HG03575 (cell line): ENCODE measurements at regions not wholly inside any gene's neighbourhood (a gene's known extent, or its start where the extent isn't known, plus 50 kb on each side); places are given as distances from the start of the nearest gene placed in this dataset.

ENCODE experiments used
- ATAC-seq: cut with Tn5 transposase; IDR thresholded peaks from one replicate; pipeline ENCODE4 v1.9.1; 2021; ENCODE audit not compliant: unreplicated experiment, insufficient number of reproducible peaks, low FRiP score; ENCODE audit errors: extremely low read depth

DNA sequence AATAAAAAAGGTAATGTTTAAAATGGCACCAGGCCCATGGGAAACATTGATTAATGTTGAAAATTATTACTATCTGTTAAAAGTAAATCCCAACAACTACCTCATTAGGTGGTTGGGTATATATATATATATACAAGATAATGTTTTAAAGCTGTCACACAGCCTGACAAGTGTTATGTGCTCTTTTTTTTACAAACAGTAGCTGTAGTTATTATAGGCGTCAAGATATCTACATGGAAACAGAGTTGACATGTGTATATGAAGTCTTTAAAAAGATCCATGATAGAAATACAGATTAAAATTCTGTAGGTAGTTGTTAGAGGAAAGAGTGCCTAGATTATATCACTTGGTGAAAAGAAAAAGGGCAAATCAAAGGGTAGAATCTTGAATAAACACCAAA, 279.9 kb downstream of the SLITRK6 start:
- ATAC-seq, result no peak

DNA sequence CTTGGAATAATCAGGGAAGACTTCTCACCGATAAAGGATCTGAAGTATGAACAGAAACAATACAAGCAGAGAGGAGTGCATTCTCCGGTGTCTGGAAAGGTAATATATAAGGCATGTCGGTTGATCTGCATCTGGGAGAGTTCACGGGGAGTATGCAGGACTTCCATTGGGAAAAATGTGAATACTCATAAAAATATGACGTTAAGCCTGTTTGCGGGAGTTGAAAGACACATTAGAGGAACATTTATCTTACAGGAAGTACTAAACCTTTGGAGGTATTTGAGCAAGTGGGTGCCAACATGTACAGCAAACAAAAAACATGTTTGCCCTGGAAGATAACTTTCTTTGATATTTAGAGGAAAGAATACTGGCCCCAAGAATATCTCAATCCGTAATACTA, 286.8 kb downstream of the SLITRK6 start:
- no peak for ATAC-seq

GRCh38 chr13:85509512-85509911, 289.7 kb downstream of the SLITRK6 start:
- ATAC-seq, result no peak

DNA sequence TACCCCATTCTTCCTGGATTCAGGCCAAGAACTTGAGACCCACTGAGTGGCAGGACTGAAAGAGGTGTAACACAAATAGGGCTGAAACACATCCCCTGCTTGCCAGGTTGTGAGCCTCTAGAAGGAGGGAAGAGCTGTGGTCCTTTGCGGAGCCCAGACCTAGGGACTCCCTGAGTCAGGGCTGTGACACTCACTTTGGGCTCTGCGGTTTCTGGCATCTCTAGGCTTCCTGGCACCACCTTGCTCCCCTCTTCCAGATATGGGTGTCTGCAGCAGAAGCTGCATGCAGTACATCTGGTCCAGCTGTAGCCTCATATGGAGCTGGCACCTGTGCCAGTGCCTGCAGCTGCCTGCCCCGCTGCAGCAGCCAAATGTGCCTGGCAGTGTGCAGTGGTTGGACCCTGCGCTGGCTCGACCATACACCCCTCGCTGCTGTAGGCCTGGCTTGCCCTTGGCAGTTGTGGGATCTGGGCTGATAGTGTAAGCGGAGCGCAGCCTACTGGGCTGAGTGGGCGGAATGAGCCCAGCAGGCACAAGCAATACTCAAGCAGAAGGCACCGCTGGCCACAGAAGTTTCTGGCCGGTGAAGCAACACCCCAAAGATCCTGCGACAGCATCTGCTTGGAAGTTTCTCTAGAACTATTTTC, 290.4 kb downstream of the SLITRK6 start:
- no peak for ATAC-seq

DNA sequence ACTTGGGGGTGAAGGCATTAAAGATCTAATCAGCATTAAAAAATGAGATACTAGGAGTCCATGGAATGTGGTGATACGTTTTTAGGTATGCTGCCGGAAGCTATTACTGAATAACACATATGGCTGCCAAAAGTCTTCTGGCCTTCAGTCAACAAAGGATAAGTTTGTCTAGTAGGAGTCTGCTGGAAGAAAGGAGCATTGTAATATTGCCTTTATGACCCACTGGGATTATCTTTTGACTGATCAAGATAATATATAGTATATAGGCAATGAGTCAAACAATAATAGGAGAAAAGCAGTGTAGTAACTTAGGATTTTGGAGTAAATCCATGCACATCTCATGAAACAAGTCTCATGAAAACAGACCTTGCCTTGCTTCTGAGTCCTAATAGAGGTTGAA, 295.4 kb downstream of the SLITRK6 start:
- no peak for ATAC-seq

GRCh38 chr13:85501616-85502015, 297.6 kb downstream of the SLITRK6 start:
- ATAC-seq, result no peak

GRCh38 chr13:85500696-85501256, 298.4 kb downstream of the SLITRK6 start:
- no peak for ATAC-seq

DNA sequence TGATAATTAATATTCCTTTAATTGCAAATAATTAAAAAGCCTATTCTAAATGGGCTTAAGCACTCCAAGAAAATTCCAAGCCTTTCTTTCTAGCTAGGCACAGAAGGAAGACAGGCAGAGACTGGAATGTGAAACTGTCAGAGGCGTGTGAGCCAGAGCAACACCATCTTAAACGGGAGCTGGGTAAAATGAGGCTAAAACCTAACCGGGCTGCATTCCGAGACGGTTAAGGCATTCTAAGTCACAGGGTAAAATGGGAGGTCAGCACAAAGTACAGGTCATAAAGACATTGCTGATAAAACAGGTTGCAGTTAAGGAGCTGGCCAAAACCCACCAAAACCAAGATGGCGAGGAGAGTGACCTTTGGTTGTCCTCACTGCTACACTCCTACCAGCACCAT, 300.4 kb downstream of the SLITRK6 start:
- ATAC-seq, result no peak

DNA sequence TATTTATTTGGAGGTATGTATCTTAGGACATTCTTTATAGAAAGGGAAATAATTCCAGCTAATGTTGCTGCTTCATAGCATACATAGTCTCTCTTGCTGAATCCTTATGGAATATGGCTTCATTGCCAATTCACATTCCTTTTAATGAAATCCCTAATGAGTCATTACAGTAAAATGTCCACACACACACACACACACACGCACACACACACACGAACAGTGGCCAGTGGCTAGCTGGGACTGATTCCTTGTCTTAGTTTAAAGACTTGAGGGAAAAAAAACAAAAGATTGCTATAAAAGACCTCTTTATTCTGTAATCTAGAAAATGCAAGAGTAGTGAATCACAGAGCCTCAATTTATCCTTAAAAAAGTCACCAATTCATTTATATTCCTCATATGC, 301.6 kb downstream of the SLITRK6 start:
- ATAC-seq, result no peak

GRCh38 chr13:85492283-85492682, 306.9 kb downstream of the SLITRK6 start:
- ATAC-seq, result no peak

- ATAC-seq, result no peak
These were observed 312.6 kb downstream of the SLITRK6 start for GRCh38 chr13:85486663-85487062.

DNA sequence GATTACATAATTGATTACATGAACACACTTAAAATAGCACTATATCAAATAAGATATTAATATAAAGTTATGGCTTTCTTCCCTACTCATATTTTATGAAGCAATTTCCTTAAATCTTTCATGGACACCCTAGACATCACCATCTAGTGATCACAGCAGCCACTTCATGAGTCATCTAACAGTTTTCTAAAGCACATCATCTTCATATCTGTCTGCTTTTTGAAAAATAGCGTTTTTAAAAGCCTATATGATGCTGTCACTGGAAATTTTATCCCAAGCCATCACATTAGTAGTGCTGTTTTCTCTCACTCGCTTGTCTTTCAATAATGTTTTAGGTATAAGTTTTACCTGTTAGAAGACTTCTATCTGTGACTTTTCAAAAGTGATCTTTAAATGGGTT, 326.1 kb downstream of the SLITRK6 start:
- no peak for ATAC-seq

GRCh38 chr13:85469320-85469719, 329.9 kb downstream of the SLITRK6 start:
- ATAC-seq, result no peak

DNA sequence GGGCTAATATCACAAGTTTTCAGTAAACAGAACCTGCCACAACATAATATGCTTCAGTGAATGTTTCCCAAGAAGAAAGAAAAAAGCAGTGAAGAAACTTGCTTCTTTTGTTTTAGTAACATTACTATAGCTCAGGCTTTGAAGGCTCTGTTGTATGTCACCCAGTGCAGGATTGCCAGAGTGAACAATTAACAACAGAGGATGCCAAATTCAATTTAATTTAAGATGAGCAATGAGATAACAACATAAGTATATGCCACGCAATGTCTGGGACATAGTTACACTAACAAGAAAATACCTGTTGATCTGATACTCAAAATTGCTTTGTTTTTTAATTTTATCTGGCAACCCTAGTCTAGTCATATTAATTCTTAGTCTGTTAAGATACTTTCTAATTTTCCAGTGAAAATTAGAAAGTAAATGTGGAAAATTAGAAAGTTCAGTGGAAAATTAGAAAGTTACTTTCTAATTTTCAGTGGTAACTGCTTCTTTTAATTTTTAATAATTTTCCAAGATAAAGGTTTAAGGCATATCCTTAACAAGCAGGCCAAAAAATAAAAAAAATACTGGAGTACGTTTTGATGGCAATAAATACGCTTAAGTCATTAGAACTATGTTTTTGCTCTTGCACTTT, 336.3 kb downstream of the SLITRK6 start:
- ATAC-seq, result no peak

DNA sequence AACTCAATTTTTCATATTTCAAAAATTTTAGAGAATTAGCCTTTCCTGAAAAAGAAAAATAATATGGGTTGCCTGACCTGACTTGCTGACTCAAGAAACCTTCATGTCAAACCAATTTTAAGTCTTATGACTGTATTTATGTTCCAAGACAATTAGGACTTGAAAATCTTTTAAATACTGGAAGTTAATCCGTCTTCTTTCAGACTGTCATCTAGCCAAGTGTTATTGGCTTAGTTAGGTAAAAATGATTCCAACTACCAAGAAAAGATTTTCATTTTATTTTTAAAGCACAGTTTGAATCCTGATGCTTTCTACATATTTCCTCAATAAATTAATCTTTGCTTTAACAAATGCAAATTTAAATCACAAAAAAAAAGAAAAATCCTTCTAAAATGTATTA, 337.6 kb downstream of the SLITRK6 start:
- ATAC-seq, result no peak

DNA sequence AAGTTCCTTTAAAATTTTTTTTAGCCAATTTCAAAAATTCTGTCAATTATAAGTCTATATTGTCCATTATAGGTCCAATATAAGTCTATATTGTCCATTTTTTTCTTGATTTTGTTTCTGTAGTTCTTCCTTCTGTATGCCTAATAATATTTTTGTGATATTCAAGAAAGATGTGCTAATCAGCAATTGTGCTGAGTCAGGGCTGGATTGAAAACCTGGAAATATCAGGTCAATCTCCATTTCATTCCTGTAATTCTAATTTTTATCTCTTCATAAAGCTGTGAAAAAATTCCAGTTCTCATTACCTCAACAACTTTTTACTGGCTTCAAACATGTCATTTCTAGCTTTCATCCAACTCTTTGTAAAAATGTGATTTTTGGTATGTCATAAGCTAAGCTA, 353.7 kb downstream of the SLITRK6 start:
- no peak for ATAC-seq

DNA sequence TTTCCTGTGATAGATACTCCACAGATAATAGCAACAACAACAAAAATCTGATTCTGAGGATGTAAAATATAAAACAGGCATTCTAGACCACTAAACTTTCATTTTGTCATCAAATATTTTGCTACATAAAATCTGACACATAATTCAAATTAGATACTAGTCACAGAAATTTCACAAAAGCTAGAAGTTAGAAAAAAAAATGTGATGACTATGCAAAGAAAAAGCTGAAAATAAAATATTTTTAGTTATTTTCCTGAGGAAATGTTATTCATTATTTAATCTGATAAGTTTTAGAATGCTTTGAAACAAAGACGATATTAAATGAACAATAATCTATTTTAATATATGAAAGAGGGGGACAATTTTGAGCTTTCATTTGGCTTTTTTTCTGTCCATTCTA, 357.2 kb downstream of the SLITRK6 start:
- no peak for ATAC-seq

DNA sequence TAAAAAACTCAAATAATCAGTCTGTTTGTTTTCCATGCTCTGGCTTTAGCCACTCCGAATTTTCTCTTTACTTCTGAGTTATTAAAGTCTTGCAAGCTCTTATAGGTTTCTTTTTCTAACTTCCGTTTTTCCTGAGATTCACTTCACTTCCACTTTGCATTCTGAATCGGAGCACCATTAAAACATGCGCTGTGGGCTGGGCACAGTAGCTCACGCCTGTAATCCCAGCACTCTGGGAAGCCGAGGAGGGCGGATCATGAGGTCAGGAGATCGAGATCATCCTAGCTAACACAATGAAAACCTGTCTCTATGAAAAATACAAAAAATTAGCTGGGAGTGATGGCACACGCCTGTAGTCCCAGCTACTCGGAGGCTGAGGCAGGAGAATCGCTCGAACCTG, 357.9 kb downstream of the SLITRK6 start:
- no peak for ATAC-seq

DNA sequence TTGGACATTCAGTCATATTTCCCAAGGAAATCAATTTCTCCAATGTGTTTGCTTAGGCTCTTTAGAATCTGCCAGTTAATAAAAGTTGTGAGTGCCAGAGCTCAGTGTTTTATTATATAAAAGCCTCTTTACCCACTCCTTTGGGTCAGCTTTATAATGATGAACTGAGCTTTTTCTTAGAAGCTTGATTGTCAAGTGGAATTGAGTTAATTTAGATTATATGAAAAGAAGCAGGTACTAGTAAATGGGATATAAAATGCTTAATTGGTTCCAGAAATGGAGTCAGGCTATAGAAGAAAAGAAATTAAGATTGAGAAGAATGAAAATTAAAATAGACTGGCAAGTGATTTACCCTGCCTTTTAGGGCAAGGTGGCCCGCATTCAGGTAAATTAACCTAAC, 363.2 kb downstream of the SLITRK6 start:
- no peak for ATAC-seq

GRCh38 chr13:85434927-85435326, 364.3 kb downstream of the SLITRK6 start:
- no peak for ATAC-seq

DNA sequence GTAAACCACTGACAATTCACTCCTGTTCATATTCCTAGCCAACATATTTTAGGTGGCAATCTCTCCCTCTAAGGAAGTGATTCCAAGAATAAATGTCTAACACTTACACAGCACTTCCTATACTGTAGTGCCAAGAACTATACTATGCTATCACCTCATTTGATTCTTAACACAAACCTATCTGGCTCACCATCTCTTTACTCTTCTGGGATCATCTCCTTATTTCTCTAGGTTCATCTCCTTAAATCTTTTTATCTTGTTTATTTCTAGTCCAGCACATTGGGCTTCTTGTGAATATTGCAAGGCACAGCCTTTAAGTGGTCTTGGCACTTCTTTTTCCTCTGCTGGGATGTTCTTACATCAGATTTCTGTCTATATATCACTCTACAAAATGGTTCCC, 366.3 kb downstream of the SLITRK6 start:
- ATAC-seq, result no peak
